ENCODE measurements at regions not wholly inside any gene's neighbourhood (a gene's known extent, or its start where the extent isn't known, plus 50 kb on each side); places are given as distances from the start of the nearest gene placed in this dataset.
A peak's percentile ranks its signal among the peaks of the same experiment; 100 is the strongest.
"Not testable (repeated sequence)": the region's sequence is repeated elsewhere in the genome, so short reads cannot be mapped to it uniquely, and the experiment has no call there.

- DNase-seq = no peak
These were observed 173.4 kb upstream of the CHD1 start for GRCh38 chr5:99102073-99102697.

DNA sequence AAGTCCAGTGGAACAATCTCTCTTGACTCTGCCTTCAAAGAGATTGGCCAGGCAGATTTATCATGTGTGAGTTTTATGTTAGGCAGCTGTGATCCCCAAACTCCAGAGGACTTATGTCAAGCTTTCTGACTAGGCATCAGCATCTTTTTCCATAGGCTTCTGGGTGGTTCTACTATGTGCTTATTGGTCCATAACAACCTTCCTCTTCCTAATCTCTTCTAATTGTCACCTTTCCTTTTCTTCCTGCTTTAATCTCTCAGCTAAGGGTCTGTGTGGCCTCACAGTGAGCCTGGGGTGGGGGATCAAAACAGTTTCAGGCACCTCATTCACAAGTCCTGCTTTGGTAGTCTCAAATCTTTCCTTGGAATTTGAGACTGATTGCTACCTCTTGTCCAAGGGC lies 170.9 kb upstream of the CHD1 start:
- DNase-seq = no peak

- no peak for DNase-seq
These were observed 161.2 kb upstream of the CHD1 start for GRCh38 chr5:99089822-99090549.

GRCh38 chr5:99088309-99088708 lies 159.5 kb upstream of the CHD1 start:
- DNase-seq = no peak

DNA sequence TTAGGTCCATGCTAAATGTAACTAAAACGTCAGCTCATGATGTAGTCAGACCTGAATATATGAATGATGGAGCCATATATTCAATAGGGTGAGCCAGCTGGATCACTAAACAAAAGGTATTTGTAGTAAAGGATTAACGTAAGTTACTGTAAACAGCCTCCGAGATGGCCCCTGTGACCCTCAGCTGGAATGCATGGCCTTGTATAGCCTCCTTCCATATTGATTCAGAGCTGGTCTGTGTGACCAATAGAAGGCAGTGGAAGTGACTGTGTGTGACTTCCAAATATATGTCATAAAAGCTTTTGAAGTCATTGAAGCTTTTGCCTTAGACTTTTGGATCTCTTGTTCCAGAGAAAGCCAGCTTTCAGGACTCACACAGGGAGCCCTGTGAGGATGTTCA lies 154.4 kb upstream of the CHD1 start:
- DNase-seq = no peak

GRCh38 chr5:99081711-99082110 lies 152.9 kb upstream of the CHD1 start:
- no peak for DNase-seq

DNA sequence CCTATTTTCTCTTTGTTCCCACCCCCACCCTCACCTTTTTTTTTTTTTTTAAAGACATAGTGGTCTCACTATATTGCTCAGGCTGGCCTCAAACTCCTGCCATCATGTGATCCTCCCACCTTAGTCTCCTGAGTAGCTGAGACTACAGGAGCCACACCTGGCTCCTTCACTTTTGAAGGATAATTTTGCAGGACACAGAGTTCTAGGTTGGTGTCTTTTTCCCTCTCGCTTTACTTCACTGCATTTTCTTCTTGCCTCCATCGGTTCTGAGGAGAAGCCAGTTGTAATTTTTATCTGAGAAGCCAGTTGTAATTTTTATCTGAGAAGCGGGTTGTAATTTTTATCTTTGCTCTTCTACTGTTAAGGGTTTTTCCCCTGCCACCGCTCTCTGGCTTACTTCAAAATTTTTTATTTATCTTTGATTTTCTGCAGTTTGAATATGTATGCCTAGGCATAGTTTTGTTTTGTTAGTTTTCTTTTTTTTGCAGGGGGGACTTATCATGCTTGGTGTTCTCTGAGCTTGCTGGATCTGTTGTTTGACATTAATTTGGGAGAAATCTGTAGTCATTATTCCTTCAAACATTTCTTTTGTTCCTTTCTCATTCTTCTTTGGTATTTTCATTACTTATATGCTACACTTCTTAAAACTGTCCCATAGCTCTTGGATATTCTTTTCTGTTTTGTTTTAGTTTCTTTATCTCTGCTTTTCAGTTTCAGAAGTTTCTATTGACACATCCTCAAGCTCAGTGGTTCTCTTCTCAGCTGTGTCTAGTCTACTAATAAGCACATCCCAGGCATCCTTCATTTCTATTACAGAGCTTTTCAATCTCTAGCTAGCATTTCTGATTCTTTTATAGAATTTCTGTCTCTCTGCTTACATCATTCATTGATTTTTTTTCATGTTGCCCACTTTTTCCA lies 148.2 kb upstream of the CHD1 start:
- no peak for DNase-seq

DNA sequence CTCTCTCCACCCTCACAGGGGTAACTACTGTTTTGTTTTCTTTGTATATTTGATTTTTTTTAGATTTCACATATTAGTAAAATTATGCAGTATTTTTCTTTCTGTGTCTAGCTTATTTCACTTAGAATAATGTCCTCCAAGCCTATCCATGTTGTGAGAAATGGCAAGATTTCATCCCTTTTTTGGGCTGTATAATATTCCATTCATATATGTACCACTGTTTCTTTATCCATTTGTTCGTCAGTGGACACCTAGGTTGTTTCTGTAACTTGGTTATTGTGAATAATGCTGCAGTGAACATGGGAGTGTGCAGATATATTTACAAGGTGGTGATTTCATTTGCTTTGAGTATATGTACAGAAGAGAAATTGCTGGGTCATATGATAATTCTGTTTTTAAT lies 144.0 kb upstream of the CHD1 start:
- DNase-seq = no peak

- no peak for DNase-seq
These were observed 142.0 kb upstream of the CHD1 start for GRCh38 chr5:99070822-99071221.

DNA sequence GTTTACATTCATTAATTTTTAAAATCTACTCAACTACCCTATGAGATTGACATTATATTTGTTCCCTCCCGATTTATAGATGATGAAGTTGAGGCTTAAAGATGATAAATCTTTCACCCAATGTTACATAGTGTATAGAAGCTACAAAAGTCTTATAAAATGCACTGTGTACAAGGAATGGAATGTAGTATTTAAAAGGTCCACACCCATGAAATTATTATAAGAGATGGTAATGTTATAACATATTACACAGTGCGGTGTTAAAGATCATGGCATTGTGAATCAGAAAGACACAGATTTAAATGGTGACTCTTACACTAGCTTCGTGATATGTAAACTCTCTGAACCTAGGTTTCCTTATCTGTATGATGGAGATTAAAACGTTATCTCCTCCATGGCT lies 141.6 kb upstream of the CHD1 start:
- DNase-seq = no peak

DNA sequence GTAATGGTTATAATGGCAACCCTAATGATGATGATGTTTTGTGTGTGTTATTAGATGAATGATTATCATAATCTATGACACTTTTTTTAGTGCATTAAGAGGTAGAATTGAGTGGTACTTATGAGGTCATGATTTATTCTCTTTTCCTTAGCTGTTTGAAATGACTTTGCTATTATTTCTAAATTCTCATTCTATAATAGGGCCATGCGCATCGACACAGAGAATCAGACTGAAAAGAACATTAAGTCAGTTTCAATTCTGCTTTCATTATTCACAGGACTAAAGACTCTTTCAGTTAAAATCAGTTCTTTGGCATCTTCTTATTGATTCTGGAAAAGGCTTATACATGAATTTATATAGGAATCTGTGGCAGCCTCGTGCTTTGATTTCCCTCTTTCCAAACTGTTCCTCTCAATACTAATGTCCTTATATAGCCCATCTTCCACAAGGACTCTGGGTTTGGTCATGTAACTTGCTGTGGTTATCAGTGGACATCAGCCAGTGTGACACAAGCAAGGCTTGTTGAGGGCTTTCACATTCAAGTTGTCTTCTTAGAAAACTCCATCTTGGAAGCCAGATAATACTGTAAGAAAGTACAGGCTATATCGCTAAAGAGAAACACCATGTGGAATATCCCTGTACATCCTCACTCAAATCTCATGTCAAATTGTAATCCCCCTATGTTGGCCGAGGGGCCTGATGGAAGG lies 140.3 kb upstream of the CHD1 start:
- no peak for DNase-seq

- no peak for DNase-seq
These were observed 134.9 kb upstream of the CHD1 start for GRCh38 chr5:99063737-99064136.

GRCh38 chr5:99061711-99062110 lies 132.9 kb upstream of the CHD1 start:
- no peak for DNase-seq

- DNase-seq = no peak
These were observed 132.5 kb upstream of the CHD1 start for GRCh38 chr5:99061299-99061698.

- DNase-seq = peak; percentile 42
These were observed 131.8 kb upstream of the CHD1 start for GRCh38 chr5:99060306-99061261.

GRCh38 chr5:99059685-99060084 lies 130.9 kb upstream of the CHD1 start:
- no peak for DNase-seq

- no peak for DNase-seq
These were observed 129.7 kb upstream of the CHD1 start for GRCh38 chr5:99058466-99058865.

GRCh38 chr5:99054972-99055371 lies 126.2 kb upstream of the CHD1 start:
- no peak for DNase-seq

DNA sequence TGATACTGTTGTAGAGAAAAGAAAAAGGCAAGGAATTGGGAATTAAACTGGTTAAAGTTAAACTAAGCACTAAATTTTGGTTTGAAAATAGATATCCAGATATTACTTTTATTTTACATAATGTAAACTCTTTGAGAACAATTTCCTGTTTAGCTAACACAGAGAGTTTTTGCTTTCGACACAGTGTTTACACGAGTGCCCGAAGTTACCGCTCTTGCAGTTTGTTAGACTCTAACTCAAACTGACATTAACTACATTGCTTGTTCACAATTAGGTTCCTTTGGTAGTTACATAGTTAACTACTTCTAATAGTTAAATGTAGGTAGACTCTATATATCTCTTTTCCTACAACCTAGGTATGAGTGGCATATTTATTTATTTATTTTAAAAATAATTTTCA lies 117.1 kb upstream of the CHD1 start:
- DNase-seq = no peak

DNA sequence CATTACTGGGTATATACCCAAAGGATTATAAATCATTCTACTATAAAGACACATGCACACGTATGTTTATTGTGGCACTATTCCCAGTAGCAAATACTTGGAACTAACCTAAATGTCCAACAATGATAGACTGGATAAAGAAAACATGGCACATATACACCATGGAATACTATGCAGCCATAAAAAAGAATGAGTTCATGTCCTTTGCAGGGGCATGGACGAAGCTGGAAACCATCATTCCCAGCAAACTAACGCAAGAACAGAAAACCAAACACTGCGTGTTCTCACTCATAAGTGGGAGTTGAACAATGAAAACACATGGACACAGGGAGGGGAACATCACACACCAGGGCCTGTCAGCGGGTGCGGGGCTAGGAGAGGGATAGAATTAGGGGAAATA lies 114.5 kb upstream of the CHD1 start:
- DNase-seq = not testable (repeated sequence)

DNA sequence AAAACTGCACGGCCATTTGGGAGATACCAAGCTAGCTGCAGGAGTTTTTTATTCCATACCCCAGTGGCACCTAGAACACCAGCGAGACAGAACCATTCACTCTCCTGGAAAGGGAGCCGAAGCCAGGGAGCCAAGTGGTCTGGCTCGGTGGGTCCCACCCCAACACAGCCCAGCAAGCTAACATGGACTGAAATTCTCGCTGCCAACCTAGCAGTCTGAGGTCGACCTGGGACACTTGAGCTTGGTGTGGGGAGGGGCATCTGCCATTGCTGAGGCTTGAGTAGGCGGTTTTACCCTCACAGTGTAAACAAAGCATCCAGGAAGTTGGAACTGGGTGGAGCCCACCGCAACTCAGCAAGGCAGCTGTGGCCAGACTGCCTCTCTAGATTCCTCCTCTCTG lies 108.9 kb upstream of the CHD1 start:
- DNase-seq = no peak

DNA sequence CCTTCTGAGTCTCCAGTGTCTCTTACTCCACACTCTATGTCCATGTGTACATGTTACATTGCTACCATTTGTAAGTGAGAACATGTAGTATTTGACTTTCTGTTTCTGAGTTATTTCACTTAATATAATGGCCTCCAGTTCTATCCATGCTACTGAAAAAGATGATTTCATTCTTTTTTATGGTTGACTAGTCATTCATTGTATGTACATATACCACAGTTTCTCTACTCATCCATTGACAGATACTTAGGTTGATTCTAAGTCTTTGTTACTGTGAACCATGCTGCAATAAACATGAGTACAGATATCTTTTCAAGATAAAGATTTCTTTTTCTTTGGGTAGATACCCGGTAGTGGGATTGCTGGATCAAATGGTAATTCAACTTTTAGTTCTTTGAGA lies 107.1 kb upstream of the CHD1 start:
- DNase-seq = no peak

All from GDM1 (cell line).